Omental fat pad (tissue), 3 donors: ENCODE measurements at regions not wholly inside any gene's neighbourhood (a gene's known extent, or its start where the extent isn't known, plus 50 kb on each side); places are given as distances from the start of the nearest gene placed in this dataset.

ENCODE experiments used
- ATAC-seq: fragments of 150-250 bp; one replicate; pipeline ENCODE4 v1.9.1; 2016; ENCODE audit warnings: mild to moderate bottlenecking, moderate library complexity; ENCODE audit not compliant: low FRiP score
- DNase-seq: peaks from one replicate; pipeline ENCODE4 v3.0.0-alpha.2; 2019; ENCODE audit warnings: low spot score
- TF ChIP-seq, protein P1 (sequence below), 3 donors: fragments of 450-650 bp; IDR thresholded peaks; one replicate each; pipeline ENCODE4 v1.5.1; 2016 to 2017; ENCODE audit warnings: antibody characterized with exemption in 3 of 3, mild to moderate bottlenecking in 3 of 3, moderate library complexity in 2 of 3

- no peak for ATAC-seq
- TF ChIP-seq, protein P1, sequence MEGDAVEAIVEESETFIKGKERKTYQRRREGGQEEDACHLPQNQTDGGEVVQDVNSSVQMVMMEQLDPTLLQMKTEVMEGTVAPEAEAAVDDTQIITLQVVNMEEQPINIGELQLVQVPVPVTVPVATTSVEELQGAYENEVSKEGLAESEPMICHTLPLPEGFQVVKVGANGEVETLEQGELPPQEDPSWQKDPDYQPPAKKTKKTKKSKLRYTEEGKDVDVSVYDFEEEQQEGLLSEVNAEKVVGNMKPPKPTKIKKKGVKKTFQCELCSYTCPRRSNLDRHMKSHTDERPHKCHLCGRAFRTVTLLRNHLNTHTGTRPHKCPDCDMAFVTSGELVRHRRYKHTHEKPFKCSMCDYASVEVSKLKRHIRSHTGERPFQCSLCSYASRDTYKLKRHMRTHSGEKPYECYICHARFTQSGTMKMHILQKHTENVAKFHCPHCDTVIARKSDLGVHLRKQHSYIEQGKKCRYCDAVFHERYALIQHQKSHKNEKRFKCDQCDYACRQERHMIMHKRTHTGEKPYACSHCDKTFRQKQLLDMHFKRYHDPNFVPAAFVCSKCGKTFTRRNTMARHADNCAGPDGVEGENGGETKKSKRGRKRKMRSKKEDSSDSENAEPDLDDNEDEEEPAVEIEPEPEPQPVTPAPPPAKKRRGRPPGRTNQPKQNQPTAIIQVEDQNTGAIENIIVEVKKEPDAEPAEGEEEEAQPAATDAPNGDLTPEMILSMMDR (IDR thresholded peaks at IDR 0.05), result no peak
These were observed 78.8 kb downstream of the MZT1 start for GRCh38 chr13:72648513-72649065.

GRCh38 chr13:72647422-72647821 is 80.0 kb downstream of the MZT1 start:
- ATAC-seq (no peak), DNase-seq (no peak)
- TF ChIP-seq, protein P1 (IDR thresholded peaks at IDR 0.05), result no peak

More at GRCh38 chr13:72648513-72649065, 78.8 kb downstream of the MZT1 start:
- DNase-seq, result no peak

DNA sequence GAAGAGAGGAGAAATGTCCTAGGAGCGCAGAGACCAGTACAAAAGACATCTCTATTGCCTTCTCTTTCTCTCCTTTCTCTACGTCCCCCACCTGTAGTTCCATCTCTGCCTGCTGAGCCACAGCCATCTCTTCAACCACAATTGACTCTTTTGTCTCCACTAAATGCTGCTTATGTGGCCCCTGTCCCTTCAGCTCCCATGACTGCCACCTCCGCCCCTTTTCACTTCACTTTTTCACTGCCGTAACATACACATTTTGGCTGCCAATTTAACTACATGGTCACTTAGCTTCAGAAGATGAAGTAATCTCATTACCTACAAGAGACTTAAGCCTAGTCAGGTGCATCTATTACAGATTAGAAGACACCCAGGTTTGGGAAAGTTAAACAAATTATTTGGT is 81.9 kb downstream of the MZT1 start:
- ATAC-seq, result no peak
- no peak for DNase-seq
- TF ChIP-seq, protein P1 (IDR thresholded peaks at IDR 0.05), result no peak

GRCh38 chr13:72643311-72643989 is 84.0 kb downstream of the MZT1 start:
- DNase-seq (peak; percentile 53), ATAC-seq (no peak)

DNA sequence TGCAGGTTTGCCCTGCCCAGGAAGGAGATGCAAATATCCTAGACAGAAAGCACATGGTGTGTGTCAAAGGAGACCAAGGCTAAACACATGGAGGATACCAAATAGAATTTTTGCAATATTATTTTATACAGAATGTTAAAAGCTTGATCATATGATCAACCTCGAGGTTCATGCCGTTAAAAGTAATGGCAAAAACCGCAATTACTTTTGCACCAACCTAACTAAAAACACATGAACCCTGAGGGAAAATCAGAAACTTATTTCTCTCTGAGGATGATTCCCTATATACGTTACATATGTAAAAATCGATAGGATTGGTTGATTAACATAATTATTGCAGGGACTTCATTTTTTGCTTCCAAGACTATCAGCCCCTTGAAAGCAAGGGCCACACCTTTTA is 88.1 kb downstream of the MZT1 start:
- DNase-seq (no peak), ATAC-seq (no peak)
- TF ChIP-seq, protein P1 (IDR thresholded peaks at IDR 0.05), result no peak

More at GRCh38 chr13:72643311-72643989, 84.0 kb downstream of the MZT1 start:
- TF ChIP-seq, protein P1 (IDR thresholded peaks at IDR 0.05), result no peak

DNA sequence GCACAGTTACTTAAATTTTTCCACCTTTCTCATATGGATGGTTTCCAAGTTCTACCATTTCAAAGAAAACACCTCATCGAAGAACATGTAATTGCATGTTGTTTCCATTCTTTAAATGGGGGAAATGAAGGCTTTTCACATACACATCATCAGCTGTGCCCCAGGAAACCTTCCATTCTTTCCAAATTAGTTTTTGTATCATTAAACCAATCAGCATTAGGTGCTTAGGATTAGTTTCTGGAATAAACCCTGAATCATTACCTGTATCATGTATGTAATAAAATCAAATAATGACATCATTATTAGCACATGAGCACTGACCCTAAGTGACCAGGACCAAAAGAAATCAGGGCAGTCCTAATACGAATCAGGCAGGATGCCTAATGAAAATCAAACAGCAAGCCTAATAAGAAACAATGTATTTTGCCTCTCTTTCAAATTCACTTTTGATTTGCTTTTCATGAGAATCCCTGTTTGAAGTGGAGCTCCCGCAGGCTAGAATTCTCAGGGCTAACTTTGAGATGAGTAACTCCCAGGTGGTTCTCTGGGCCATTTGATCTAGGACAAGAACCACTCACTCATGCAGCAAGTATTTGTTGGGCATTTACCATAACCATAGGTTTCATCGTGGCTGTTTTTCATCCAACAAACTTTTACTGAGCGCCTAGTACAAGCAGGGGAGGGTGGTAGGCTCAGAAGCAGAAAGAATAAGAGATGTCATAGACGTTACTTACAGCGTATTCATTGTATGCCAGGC is 89.2 kb downstream of the MZT1 start:
- DNase-seq, result no peak
- TF ChIP-seq, protein P1 (IDR thresholded peaks at IDR 0.05), result no peak
- no peak for ATAC-seq
